HG03045 (cell line): ENCODE measurements at regions not wholly inside any gene's neighbourhood (a gene's known extent, or its start where the extent isn't known, plus 50 kb on each side); places are given as distances from the start of the nearest gene placed in this dataset.

ENCODE experiments used
- ATAC-seq: cut with Tn5 transposase; IDR thresholded peaks from one replicate; pipeline ENCODE4 v1.9.1; 2021; ENCODE audit warnings: mild to moderate bottlenecking, moderate library complexity; ENCODE audit not compliant: unreplicated experiment

GRCh38 chr6:90406142-90406794 lies 109.6 kb upstream of the BACH2 start:
- ATAC-seq: no peak

GRCh38 chr6:90403489-90404381 lies 107.1 kb upstream of the BACH2 start:
- ATAC-seq: no peak

GRCh38 chr6:90402831-90403192 lies 106.2 kb upstream of the BACH2 start:
- no peak for ATAC-seq

DNA sequence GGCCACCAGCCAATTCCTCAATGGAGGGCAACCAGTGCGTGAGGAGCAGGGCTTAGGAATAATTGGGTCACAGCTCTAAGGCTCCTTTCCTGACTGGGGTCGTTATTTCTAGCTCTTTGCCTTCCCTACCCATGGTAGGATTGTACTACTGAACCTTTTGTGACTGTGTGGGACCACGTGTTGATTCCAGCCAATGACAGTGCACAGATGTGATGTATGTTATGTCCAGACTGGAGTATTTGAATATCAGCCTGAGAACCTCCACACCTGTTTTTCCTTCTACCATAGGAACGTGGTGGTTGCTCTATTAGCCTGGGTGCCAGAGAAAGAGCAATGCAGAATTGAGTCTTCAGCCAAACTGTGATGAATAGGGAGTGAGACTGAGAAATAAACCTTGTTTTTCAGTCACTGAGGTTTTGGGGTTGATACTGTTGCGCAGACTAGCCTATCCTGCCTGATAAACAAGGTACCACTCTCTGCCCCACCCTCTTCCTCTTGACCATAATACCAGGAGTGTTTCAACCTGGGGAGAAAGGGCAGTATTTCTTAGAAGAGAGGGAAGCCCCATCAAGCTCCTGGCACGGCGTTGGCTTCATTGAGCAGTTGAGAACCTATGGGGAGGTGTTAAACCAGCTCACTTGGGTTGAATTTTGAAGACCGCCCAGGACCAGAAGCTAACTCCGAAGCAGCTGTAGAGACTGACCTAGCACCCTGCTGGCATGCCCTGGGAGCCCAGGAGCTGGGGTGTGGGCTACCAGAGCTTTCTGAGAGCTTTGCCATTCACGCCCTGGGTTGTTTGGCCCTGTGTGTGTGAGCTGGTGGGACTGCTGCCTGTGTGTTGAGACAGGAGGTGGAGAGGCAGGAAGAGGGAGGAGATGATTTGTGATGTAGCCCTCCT lies 105.5 kb upstream of the BACH2 start:
- no peak for ATAC-seq

- no peak for ATAC-seq
These were observed 103.3 kb upstream of the BACH2 start for GRCh38 chr6:90399970-90400369.

GRCh38 chr6:90397929-90398674 lies 101.5 kb upstream of the BACH2 start:
- ATAC-seq: no peak

- ATAC-seq: no peak
These were observed 100.4 kb upstream of the BACH2 start for GRCh38 chr6:90397047-90397446.

DNA sequence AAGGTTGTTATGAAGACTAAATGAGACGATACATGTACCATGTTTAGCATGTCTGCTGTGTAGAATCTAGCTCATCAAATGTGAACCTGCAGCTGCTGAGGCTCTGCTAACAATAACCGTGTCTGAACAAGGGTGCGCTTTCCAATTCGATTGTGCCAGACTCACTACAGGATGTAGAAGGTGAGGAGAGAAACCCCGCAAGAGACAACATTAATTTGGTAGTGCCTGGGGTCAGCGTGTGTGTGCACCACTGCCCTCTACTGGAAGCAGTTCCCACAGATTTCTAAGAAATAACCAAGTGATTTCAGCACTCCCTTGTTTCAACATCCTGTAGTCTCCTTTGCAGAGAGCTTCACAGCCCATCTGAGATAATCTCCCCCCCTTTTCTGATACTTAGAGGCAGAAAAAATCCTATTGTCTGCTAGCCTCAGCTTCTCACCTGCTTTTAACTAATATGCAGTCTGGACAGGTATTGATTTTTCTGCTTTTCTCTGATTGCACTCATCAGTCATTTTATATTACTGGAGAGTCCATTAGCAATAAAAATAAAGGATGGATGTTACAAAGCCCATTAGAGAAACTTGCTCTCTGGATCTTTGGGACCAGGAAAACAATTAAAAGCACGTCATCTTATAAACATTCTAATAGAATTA lies 96.7 kb upstream of the BACH2 start:
- ATAC-seq: no peak

DNA sequence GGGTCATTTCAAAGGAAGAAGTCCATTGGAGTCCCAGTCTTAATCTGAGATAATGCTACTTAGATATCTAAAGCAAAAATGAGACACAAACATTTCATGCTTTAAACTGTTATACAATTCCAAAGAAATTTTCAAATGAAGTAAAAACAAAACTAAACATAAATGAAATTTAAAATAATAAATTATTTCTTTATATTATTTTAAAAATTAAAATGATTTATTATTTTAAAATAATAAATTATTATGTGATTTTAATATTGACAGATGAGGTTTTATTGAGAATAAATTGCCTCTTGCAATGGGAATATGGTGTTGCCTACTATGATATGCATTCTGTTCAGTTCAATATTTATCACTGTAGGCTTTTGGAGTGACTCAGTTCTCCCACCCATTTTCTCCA lies 93.7 kb upstream of the BACH2 start:
- no peak for ATAC-seq

DNA sequence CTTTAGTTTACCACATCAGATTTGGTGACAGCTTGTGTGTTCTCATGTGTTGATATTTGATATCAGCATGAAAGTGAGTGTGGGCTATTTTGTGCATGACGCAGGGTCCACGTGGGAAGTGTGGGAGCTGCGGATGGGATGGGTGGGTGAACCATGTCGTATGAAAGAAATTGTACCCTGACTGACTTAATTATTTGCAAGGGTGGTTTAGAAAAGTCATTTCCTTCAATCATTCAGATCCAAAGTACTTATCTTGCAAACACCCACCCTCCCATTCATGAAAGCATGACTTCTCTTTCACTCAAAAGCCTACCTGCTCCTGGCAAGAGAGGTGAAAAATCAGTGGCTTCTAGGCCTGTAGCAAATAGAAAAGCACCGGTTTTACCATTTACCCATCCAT lies 91.8 kb upstream of the BACH2 start:
- no peak for ATAC-seq

DNA sequence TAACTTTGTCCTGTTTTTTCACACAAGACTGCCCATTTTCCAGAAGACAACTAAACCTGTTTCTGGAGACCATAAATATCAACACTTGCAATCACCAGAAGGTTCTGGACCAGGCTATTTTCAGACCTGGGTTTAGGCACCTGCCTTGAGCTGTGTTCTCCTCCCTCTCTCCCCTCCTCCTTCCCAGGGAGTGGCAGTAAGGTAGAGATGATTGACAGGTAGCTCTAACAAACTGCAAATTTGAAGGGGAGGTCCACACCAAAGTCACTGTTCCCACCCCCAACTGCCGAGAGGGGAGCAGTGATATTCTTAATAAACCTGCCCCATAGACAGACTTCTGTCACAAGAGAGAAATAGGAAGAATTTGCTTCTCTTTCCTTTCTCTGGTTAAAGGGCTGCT lies 91.2 kb upstream of the BACH2 start:
- no peak for ATAC-seq

DNA sequence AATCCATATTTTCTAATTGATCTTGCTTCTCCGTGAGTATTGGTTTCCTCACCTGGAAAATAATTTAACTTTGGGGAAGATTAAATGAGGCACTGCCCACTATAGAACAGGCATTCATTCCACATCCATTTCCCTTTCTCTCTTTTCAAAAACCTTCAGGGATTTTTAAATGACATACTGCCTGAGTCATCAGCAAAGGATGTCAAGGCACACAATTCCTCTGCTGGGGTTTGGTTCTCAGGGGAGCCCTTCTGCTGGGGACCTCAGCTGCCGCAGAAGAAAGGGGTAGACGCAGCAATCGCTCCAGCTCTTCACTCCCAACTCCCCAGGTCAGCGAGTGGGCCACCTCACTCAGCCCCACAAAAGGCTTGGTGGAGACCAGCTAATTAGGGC lies 90.7 kb upstream of the BACH2 start:
- no peak for ATAC-seq

- ATAC-seq: no peak
These were observed 90.0 kb upstream of the BACH2 start for GRCh38 chr6:90386399-90387382.

DNA sequence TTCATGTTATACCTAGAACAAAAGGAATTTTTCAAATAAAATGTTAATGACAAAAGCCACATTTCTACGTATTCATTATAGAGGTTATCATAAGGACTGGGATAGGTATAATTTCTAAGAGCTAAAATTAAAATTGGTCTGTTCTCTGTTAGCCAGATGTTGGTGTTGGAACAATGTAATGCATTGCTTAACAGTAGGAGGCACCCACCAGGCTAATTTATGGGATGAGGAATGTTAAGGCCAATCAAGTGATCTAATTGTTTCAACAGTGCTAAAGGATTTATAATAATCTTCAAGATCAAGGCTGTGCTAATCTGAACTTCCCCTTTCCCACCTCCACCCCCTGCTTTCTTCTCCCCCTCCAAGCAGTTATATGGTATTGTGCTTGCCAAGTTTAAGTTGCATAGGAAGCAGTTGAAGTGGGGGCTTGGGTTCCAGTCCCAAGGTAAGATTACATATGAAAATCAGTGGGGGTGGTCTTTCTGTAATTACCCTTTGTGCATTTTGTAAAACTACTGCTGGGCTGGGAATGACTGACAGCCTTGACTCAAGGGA lies 89.2 kb upstream of the BACH2 start:
- ATAC-seq: no peak

DNA sequence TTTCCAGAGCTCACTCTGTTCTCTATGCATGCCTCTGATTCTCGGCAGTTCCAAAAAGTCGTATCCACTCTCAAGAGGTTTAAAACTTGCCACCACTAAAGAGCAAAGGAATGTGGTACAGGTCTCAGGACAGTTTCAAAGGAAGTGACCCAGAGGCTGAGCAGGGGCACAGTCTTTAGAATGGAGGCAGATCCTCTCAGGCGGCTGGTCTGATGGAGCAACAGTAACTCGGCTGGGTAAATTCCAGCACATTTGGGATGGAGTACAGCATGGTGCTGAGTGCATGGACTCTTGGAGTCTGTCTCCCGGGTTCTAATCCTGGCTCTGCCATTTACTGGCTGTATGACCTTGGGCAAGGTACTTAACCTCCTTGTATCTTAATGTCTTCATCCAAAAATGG lies 88.1 kb upstream of the BACH2 start:
- ATAC-seq: no peak

- ATAC-seq: no peak
These were observed 86.7 kb upstream of the BACH2 start for GRCh38 chr6:90383196-90383822.

- ATAC-seq: no peak
These were observed 86.1 kb upstream of the BACH2 start for GRCh38 chr6:90382760-90383159.

DNA sequence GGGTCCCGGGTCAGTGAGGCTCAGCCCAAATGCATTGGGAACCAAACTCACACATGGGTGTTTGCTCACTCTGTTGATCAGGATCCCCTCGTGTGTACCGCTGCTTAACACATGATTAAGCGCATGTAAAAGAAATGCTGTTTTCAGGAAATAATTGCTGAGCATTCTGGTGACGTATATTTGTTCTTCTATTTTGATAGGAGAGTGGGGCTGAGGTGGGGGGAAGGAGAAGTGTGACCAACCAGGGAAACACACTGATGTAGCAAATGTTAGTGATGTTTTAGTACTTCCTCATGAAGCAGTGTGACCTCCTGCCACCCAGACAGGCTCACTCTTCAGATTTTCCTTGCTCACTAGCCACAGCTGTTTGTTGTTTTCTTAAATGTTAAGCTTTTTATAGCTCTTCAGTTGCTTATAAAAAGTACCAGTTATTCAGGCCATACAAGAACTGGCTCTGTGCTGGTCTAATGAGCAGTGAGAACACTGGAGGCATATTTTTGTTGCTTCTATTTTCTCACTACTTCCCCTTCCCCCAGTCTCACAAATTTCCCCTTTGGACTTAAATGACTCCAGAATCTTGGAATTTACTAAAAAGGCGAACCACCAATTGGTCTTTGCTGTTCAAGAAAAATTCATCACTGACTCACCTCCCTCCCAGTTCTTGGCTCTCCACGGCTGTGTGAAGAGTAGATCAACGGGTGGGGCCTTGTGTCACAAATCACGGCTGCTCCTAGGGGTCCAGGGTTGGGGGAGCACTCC lies 79.2 kb upstream of the BACH2 start:
- no peak for ATAC-seq
